Thyroid gland (tissue), 4 donors: ENCODE measurements at regions not wholly inside any gene's neighbourhood (a gene's known extent, or its start where the extent isn't known, plus 50 kb on each side); places are given as distances from the start of the nearest gene placed in this dataset.

Source experiments
- DNase-seq, 2 donors: peaks; one replicate each; pipeline ENCODE4 v3.0.0-alpha.2; 2019
- H3K27ac ChIP-seq, 3 donors: fragments of 200-600 bp; sonication (generic); 1 replicate in 2 of 3; 2 replicates in 1 of 3; pipeline ENCODE4 v1.5.1; 2016 to 2019; ENCODE audit warnings: mild to moderate bottlenecking in 1 of 3, moderate library complexity in 1 of 3
- H3K27me3 ChIP-seq: fragments of 200-600 bp; sonication (generic); one replicate; pipeline ENCODE4 v1.5.1; 2019
- H3K36me3 ChIP-seq, 2 donors: fragments of 200-600 bp; sonication (generic); one replicate each; pipeline ENCODE4 v1.5.1; 2016 to 2019
- H3K4me1 ChIP-seq, 2 donors: fragments of 200-600 bp; sonication (generic); one replicate each; pipeline ENCODE4 v1.5.1; 2017 to 2019
- H3K4me3 ChIP-seq, 3 donors: fragments of 200-600 bp; sonication (generic); replicated peaks in 1 of 3; 1 replicate in 2 of 3; 2 replicates in 1 of 3; pipeline ENCODE4 v1.5.1; 2016; ENCODE audit warnings: mild to moderate bottlenecking in 1 of 3
- H3K9me3 ChIP-seq: fragments of 200-600 bp; sonication (generic); one replicate; pipeline ENCODE4 v1.5.1; 2017
- POLR2A ChIP-seq, 2 donors: fragments of 450-650 bp; IDR thresholded peaks; one replicate each; pipeline ENCODE4 v1.6.1; 2017; ENCODE audit warnings: antibody characterized with exemption in 2 of 2, mild to moderate bottlenecking in 2 of 2, moderate library complexity in 1 of 2
- WGBS, 2 donors: methylation state at CpG; one replicate each; pipeline ENCODE4 v1.1.5; 2017; 5-methylcytosine and 5-hydroxymethylcytosine counted together
- intact Hi-C: fragments of 100-400 bp; cut with DNase I; formaldehyde crosslinking; loops from one replicate; pipeline ENCODE4 v1.15.1; 2023
- TF ChIP-seq, protein P1 (sequence below), 6 experiments: fragments of 200-600 bp in 3 of 6; fragments of 450-650 bp in 3 of 6; sonication (generic) in 3 of 6; IDR thresholded peaks; one replicate each; pipeline ENCODE4 v1.5.1; 2016 to 2019; ENCODE audit warnings: antibody characterized with exemption in 6 of 6, mild to moderate bottlenecking in 2 of 6, inconsistent platforms in 1 of 6, moderate library complexity in 1 of 6

GRCh38 chr3:88443066-88443465 is 293.3 kb downstream of the C3orf38 start:
- no peaks in the 10 kb centered on the region for H3K27me3 ChIP-seq
- no peak overlapping the region for H3K4me3 ChIP-seq
- 75 to 80% methylated on average over 1 of the region's 1 CpG for WGBS, 2 donors
- H3K4me1 ChIP-seq, result no peaks in the 10 kb centered on the region
- no peaks in the 10 kb centered on the region for H3K36me3 ChIP-seq
- no peaks in the 10 kb centered on the region for H3K9me3 ChIP-seq
- TF ChIP-seq, protein P1, sequence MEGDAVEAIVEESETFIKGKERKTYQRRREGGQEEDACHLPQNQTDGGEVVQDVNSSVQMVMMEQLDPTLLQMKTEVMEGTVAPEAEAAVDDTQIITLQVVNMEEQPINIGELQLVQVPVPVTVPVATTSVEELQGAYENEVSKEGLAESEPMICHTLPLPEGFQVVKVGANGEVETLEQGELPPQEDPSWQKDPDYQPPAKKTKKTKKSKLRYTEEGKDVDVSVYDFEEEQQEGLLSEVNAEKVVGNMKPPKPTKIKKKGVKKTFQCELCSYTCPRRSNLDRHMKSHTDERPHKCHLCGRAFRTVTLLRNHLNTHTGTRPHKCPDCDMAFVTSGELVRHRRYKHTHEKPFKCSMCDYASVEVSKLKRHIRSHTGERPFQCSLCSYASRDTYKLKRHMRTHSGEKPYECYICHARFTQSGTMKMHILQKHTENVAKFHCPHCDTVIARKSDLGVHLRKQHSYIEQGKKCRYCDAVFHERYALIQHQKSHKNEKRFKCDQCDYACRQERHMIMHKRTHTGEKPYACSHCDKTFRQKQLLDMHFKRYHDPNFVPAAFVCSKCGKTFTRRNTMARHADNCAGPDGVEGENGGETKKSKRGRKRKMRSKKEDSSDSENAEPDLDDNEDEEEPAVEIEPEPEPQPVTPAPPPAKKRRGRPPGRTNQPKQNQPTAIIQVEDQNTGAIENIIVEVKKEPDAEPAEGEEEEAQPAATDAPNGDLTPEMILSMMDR (IDR thresholded peaks at IDR 0.05), result no peak
- no peak for TF ChIP-seq POLR2A (IDR thresholded peaks at IDR 0.05)
- no peak for DNase-seq
- intact Hi-C loops, result no loop called here
- H3K27ac ChIP-seq, result no peak overlapping the region

DNA sequence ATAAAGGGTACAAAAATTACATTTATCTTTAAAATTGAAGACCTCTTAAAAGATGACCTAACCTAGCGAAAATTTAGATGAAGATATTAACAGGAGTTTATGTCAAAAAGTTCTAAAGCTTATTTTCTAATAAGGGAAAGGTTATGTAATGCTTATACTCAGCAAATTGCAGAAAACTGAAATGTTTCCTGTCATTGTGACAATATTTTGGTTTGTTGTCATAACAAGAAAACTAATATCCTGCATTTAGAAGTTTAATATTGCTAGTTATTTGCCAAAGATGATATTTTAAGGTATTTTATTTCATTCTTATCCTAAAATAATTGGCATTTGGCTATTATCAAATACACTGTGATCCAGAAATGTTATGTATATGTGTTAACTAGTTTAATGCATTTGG is 294.5 kb downstream of the C3orf38 start:
- Histone ChIP-seq H3K9me3 (no peaks in the 10 kb centered on the region), H3K4me1 (no peaks in the 10 kb centered on the region), H3K36me3 (no peaks in the 10 kb centered on the region), H3K4me3 (no peak overlapping the region), H3K27ac (no peak overlapping the region), H3K27me3 (no peaks in the 10 kb centered on the region)
- no peak for DNase-seq
- WGBS, 2 donors, result 76% methylated on average over 1 of the region's 1 CpG
- intact Hi-C loops, result no loop called here
- no peak for TF ChIP-seq POLR2A (IDR thresholded peaks at IDR 0.05)
- TF ChIP-seq, protein P1 (IDR thresholded peaks at IDR 0.05), result no peak

- Histone ChIP-seq H3K36me3 (no peaks in the 10 kb centered on the region), H3K27me3 (no peaks in the 10 kb centered on the region), H3K4me1 (no peaks in the 10 kb centered on the region), H3K27ac (no peak overlapping the region), H3K4me3 (no peak overlapping the region), H3K9me3 (no peaks in the 10 kb centered on the region)
- no peak for TF ChIP-seq POLR2A (IDR thresholded peaks at IDR 0.05)
- TF ChIP-seq, protein P1 (IDR thresholded peaks at IDR 0.05), result no peak
- intact Hi-C loops, result no loop called here
- no peak for DNase-seq
- 87 to 97% methylated on average over 4 of the region's 4 CpGs for WGBS, 2 donors
These were observed 302.5 kb downstream of the C3orf38 start for GRCh38 chr3:88452228-88452627.

- TF ChIP-seq, protein P1 (IDR thresholded peaks at IDR 0.05), result no peak
- no peak for TF ChIP-seq POLR2A (IDR thresholded peaks at IDR 0.05)
- no peaks in the 10 kb centered on the region for H3K4me1 ChIP-seq
- no peaks in the 10 kb centered on the region for H3K9me3 ChIP-seq
- intact Hi-C loops, result no loop called here
- WGBS, 2 donors, result 87 to 88% methylated on average over 3 of the region's 3 CpGs
- no peak for DNase-seq
- no peak overlapping the region for H3K27ac ChIP-seq
- no peaks in the 10 kb centered on the region for H3K36me3 ChIP-seq
- no peak overlapping the region for H3K4me3 ChIP-seq
- no peaks in the 10 kb centered on the region for H3K27me3 ChIP-seq
These were observed 310.6 kb downstream of the C3orf38 start for GRCh38 chr3:88460369-88460768.

GRCh38 chr3:88462230-88462629 is 312.5 kb downstream of the C3orf38 start:
- H3K27ac ChIP-seq, result no peak overlapping the region
- H3K27me3 ChIP-seq, result no peaks in the 10 kb centered on the region
- DNase-seq, result no peak
- intact Hi-C loops, result no loop called here
- H3K9me3 ChIP-seq, result no peaks in the 10 kb centered on the region
- no peaks in the 10 kb centered on the region for H3K4me1 ChIP-seq
- TF ChIP-seq, protein P1 (IDR thresholded peaks at IDR 0.05), result no peak
- no peak for TF ChIP-seq POLR2A (IDR thresholded peaks at IDR 0.05)
- no peaks in the 10 kb centered on the region for H3K36me3 ChIP-seq
- H3K4me3 ChIP-seq, result no peak overlapping the region
